ENCODE measurements at regions not wholly inside any gene's neighbourhood (a gene's known extent, or its start where the extent isn't known, plus 50 kb on each side); places are given as distances from the start of the nearest gene placed in this dataset.

GRCh38 chr18:32566960-32567359 is 96.3 kb upstream of the GAREM1 start:
- ATAC-seq: no peak
- H3K9me3 ChIP-seq (ENCODE audit: control insufficient read depth, low read length, poor library complexity, severe bottlenecking): no peaks in the 10 kb centered on the region
- Mint-ChIP-seq H3K27me3 (peaks cover 19% of the 10 kb centered on the region), H3K4me1 (no peaks in the 10 kb centered on the region), H3K4me3 (no peak overlapping the region), H3K36me3 (ENCODE audit: low read depth) (no peaks in the 10 kb centered on the region), H3K27ac (no peak overlapping the region)
- no peak for DNase-seq

- peaks cover 4% of the 10 kb centered on the region for H3K4me1 Mint-ChIP-seq
- DNase-seq: no peak
- H3K27ac Mint-ChIP-seq: no peak overlapping the region
Measured at GRCh38 chr18:32553640-32554365, 83.1 kb upstream of the GAREM1 start.

GRCh38 chr18:32553174-32553573 is 82.5 kb upstream of the GAREM1 start:
- Mint-ChIP-seq H3K36me3 (ENCODE audit: low read depth) (no peaks in the 10 kb centered on the region), H3K4me3 (no peak overlapping the region), H3K4me1 (peaks cover 4% of the 10 kb centered on the region), H3K27ac (no peak overlapping the region), H3K27me3 (peaks cover 47% of the 10 kb centered on the region)
- no peak for DNase-seq
- no peak for ATAC-seq
- no peaks in the 10 kb centered on the region for H3K9me3 ChIP-seq (ENCODE audit: control insufficient read depth, low read length, poor library complexity, severe bottlenecking)

More at GRCh38 chr18:32553640-32554365, 83.1 kb upstream of the GAREM1 start:
- Mint-ChIP-seq H3K27me3 (peaks cover 47% of the 10 kb centered on the region), H3K4me3 (no peak overlapping the region), H3K36me3 (ENCODE audit: low read depth) (no peaks in the 10 kb centered on the region)
- no peaks in the 10 kb centered on the region for H3K9me3 ChIP-seq (ENCODE audit: control insufficient read depth, low read length, poor library complexity, severe bottlenecking)
- no peak for ATAC-seq

GRCh38 chr18:32552421-32553030 is 81.8 kb upstream of the GAREM1 start:
- peak overlapping the region; percentile 45 for H3K27ac Mint-ChIP-seq
- DNase-seq (peak in 2 of 3 donors; percentile 11 to 25), ATAC-seq (peak; percentile 79)
- H3K27me3 Mint-ChIP-seq: peaks cover 47% of the 10 kb centered on the region
- H3K36me3 Mint-ChIP-seq (ENCODE audit: low read depth): no peaks in the 10 kb centered on the region
- H3K4me1 Mint-ChIP-seq: peaks cover 4% of the 10 kb centered on the region
- H3K4me3 Mint-ChIP-seq: no peak overlapping the region
- H3K9me3 ChIP-seq (ENCODE audit: control insufficient read depth, low read length, poor library complexity, severe bottlenecking): no peaks in the 10 kb centered on the region

- Mint-ChIP-seq H3K27ac (no peak overlapping the region), H3K36me3 (ENCODE audit: low read depth) (no peaks in the 10 kb centered on the region), H3K4me1 (peaks cover 4% of the 10 kb centered on the region), H3K4me3 (no peak overlapping the region), H3K27me3 (peaks cover 46% of the 10 kb centered on the region)
- H3K9me3 ChIP-seq (ENCODE audit: control insufficient read depth, low read length, poor library complexity, severe bottlenecking): no peaks in the 10 kb centered on the region
- DNase-seq: no peak
- ATAC-seq: no peak
Measured at GRCh38 chr18:32550963-32551362, 80.3 kb upstream of the GAREM1 start.

GRCh38 chr18:32549248-32550110 is 78.8 kb upstream of the GAREM1 start:
- peaks cover 52% of the 10 kb centered on the region for H3K27me3 Mint-ChIP-seq
- ATAC-seq (peak; percentile 76), DNase-seq (peak in 1 of 3 donors; percentile 20)
- H3K4me1 Mint-ChIP-seq: peaks cover 4% of the 10 kb centered on the region
- H3K9me3 ChIP-seq (ENCODE audit: control insufficient read depth, low read length, poor library complexity, severe bottlenecking): no peaks in the 10 kb centered on the region
- no peak overlapping the region for H3K4me3 Mint-ChIP-seq
- no peak overlapping the region for H3K27ac Mint-ChIP-seq
- no peaks in the 10 kb centered on the region for H3K36me3 Mint-ChIP-seq (ENCODE audit: low read depth)

GRCh38 chr18:32548688-32549087 is 78.0 kb upstream of the GAREM1 start:
- DNase-seq (no peak), ATAC-seq (no peak)
- H3K27me3 Mint-ChIP-seq: peaks cover 47% of the 10 kb centered on the region
- peaks cover 4% of the 10 kb centered on the region for H3K4me1 Mint-ChIP-seq
- H3K4me3 Mint-ChIP-seq: no peak overlapping the region
- H3K27ac Mint-ChIP-seq: no peak overlapping the region
- H3K36me3 Mint-ChIP-seq (ENCODE audit: low read depth): no peaks in the 10 kb centered on the region
- no peaks in the 10 kb centered on the region for H3K9me3 ChIP-seq (ENCODE audit: control insufficient read depth, low read length, poor library complexity, severe bottlenecking)

- H3K9me3 ChIP-seq (ENCODE audit: control insufficient read depth, low read length, poor library complexity, severe bottlenecking): no peaks in the 10 kb centered on the region
- Mint-ChIP-seq H3K4me1 (no peaks in the 10 kb centered on the region), H3K36me3 (ENCODE audit: low read depth) (no peaks in the 10 kb centered on the region), H3K4me3 (no peak overlapping the region), H3K27me3 (peaks cover 31% of the 10 kb centered on the region), H3K27ac (no peak overlapping the region)
- ATAC-seq (no peak), DNase-seq (no peak)
Measured at GRCh38 chr18:32545631-32546030, 74.9 kb upstream of the GAREM1 start.

- Mint-ChIP-seq H3K36me3 (ENCODE audit: low read depth) (no peaks in the 10 kb centered on the region), H3K4me3 (no peak overlapping the region), H3K4me1 (no peaks in the 10 kb centered on the region), H3K27ac (no peak overlapping the region), H3K27me3 (peaks cover 30% of the 10 kb centered on the region)
- H3K9me3 ChIP-seq (ENCODE audit: control insufficient read depth, low read length, poor library complexity, severe bottlenecking): no peaks in the 10 kb centered on the region
- ATAC-seq (no peak), DNase-seq (no peak)
Measured at GRCh38 chr18:32544088-32544487, 73.4 kb upstream of the GAREM1 start.

GRCh38 chr18:32542221-32542798 is 71.6 kb upstream of the GAREM1 start:
- Mint-ChIP-seq H3K27ac (no peak overlapping the region), H3K4me3 (no peak overlapping the region), H3K4me1 (no peaks in the 10 kb centered on the region), H3K27me3 (peaks cover 30% of the 10 kb centered on the region), H3K36me3 (ENCODE audit: low read depth) (no peaks in the 10 kb centered on the region)
- ATAC-seq (no peak), DNase-seq (no peak)
- no peaks in the 10 kb centered on the region for H3K9me3 ChIP-seq (ENCODE audit: control insufficient read depth, low read length, poor library complexity, severe bottlenecking)

- no peak for DNase-seq
- Mint-ChIP-seq H3K4me1 (peaks cover 4% of the 10 kb centered on the region), H3K4me3 (no peak overlapping the region), H3K27ac (peak overlapping the region; percentile 59), H3K36me3 (ENCODE audit: low read depth) (no peaks in the 10 kb centered on the region), H3K27me3 (peaks cover 9% of the 10 kb centered on the region)
- H3K9me3 ChIP-seq (ENCODE audit: control insufficient read depth, low read length, poor library complexity, severe bottlenecking): no peaks in the 10 kb centered on the region
- ATAC-seq: peak; percentile 89
Measured at GRCh38 chr18:32530947-32531651, 60.4 kb upstream of the GAREM1 start.

GRCh38 chr18:32529722-32530420 is 59.2 kb upstream of the GAREM1 start:
- ATAC-seq: no peak
- H3K36me3 Mint-ChIP-seq (ENCODE audit: low read depth): no peaks in the 10 kb centered on the region

More at GRCh38 chr18:32529722-32530420, 59.2 kb upstream of the GAREM1 start:
- Mint-ChIP-seq H3K4me3 (no peak overlapping the region), H3K27ac (no peak overlapping the region), H3K4me1 (peaks cover 4% of the 10 kb centered on the region), H3K27me3 (no peaks in the 10 kb centered on the region)
- no peaks in the 10 kb centered on the region for H3K9me3 ChIP-seq (ENCODE audit: control insufficient read depth, low read length, poor library complexity, severe bottlenecking)
- DNase-seq: no peak
